ENCODE measurements at regions not wholly inside any gene's neighbourhood (a gene's known extent, or its start where the extent isn't known, plus 50 kb on each side); places are given as distances from the start of the nearest gene placed in this dataset.

- intact Hi-C loops (cut with micrococcal nuclease; ENCODE audit: unreplicated experiment), result no loop called here
- Histone ChIP-seq H3K79me2 (ENCODE audit: insufficient read depth, low read length) (no peaks in the 10 kb centered on the region), H3K4me3 (replicated peaks in 1 of 3; ENCODE audit: insufficient read depth in 1 of 3, low read depth in 2 of 3, low read length in 3 of 3) (no peak overlapping the region), H3K9me3 (ENCODE audit: low read length) (no peaks in the 10 kb centered on the region), H3K4me1 (ENCODE audit: insufficient read depth, low read length) (peaks cover 8% of the 10 kb centered on the region), H3K36me3 (replicated peaks in 1 of 2; ENCODE audit: control insufficient read depth in 1 of 2, insufficient read depth in 2 of 2, low read length in 2 of 2) (no peaks in the 10 kb centered on the region), H3K9ac (ENCODE audit: insufficient read depth, low read depth, low read length) (no peak overlapping the region), H3K27me3 (ENCODE audit: control insufficient read depth in 1 of 2, insufficient read depth in 2 of 2, low read length in 2 of 2) (peaks cover 0 to 8% of the 10 kb centered on the region in 2 experiments; a peak in 1 of 5 replicates), H4K20me1 (ENCODE audit: insufficient read depth, low read length) (no peaks in the 10 kb centered on the region), H3K4me2 (ENCODE audit: low read depth, low read length) (no peak overlapping the region), H3K27ac (ENCODE audit: extremely low read length, insufficient read depth, low read length) (no peak overlapping the region), H2AFZ (ENCODE audit: low read length) (no peak overlapping the region)
- TF ChIP-seq SNRNP70 (IDR thresholded peaks at IDR 0.05; ENCODE audit: low read depth, low read length), result no peak
- DNase-seq (ENCODE audit: low spot score) (no peak), FAIRE-seq (no peak), ATAC-seq (no peak)
- ChIA-PET POLR2A (no interaction called here), CTCF (ENCODE audit: low intra/inter-chr PET ratio, low total read pairs) (no interaction called here)
- in situ Hi-C loops (cut with HindIII; ENCODE audit: extremely low pct_ligation_motif_present, low pct_unique_long_range_greater_than_20kb), result no loop called here
- no TSS peak for BruUV-seq (replicated peaks)
- 39% methylated on average over 6 of the region's 6 CpGs for whole genome bisulfite sequencing (ENCODE audit: low lambda C conversion rate)
These were observed 231.5 kb upstream of the SPRED2 start for GRCh38 chr2:65663831-65664407.

GRCh38 chr2:65662654-65663432, 230.4 kb upstream of the SPRED2 start:
- intact Hi-C loops (cut with micrococcal nuclease; ENCODE audit: unreplicated experiment), result no loop called here
- ChIA-PET CTCF (ENCODE audit: low intra/inter-chr PET ratio, low total read pairs) (no interaction called here), POLR2A (no interaction called here)
- H3K79me2 ChIP-seq (ENCODE audit: insufficient read depth, low read length), result no peaks in the 10 kb centered on the region
- peaks cover 8% of the 10 kb centered on the region for H3K4me1 ChIP-seq (ENCODE audit: insufficient read depth, low read length)
- H3K27ac ChIP-seq (ENCODE audit: extremely low read length, insufficient read depth, low read length), result no peak overlapping the region
- H3K4me3 ChIP-seq (replicated peaks in 1 of 3; ENCODE audit: insufficient read depth in 1 of 3, low read depth in 2 of 3, low read length in 3 of 3), result no peak overlapping the region
- FAIRE-seq, result no peak
- in situ Hi-C loops (cut with HindIII; ENCODE audit: extremely low pct_ligation_motif_present, low pct_unique_long_range_greater_than_20kb), result no loop called here
- H3K27me3 ChIP-seq (ENCODE audit: control insufficient read depth in 1 of 2, insufficient read depth in 2 of 2, low read length in 2 of 2), result peaks cover 1 to 13% of the 10 kb centered on the region in 2 experiments; a peak in 2 of 5 replicates
- H2AFZ ChIP-seq (ENCODE audit: low read length), result no peak overlapping the region
- no peak for DNase-seq (ENCODE audit: low spot score)
- no peak for ATAC-seq
- H4K20me1 ChIP-seq (ENCODE audit: insufficient read depth, low read length), result no peaks in the 10 kb centered on the region
- H3K9me3 ChIP-seq (ENCODE audit: low read length), result no peaks in the 10 kb centered on the region
- no TSS peak for BruUV-seq (replicated peaks)
- H3K4me2 ChIP-seq (ENCODE audit: low read depth, low read length), result no peak overlapping the region
- no peak overlapping the region for H3K9ac ChIP-seq (ENCODE audit: insufficient read depth, low read depth, low read length)
- no peak for TF ChIP-seq CERS6 (CRISPR knock-in tag; IDR thresholded peaks at IDR 0.05)
- peak; percentile 50; the same call in 1 of the 2 replicates for TF ChIP-seq CREB1 (IDR thresholded peaks at IDR 0.05)
- TF ChIP-seq CREB1 (CRISPR knock-in tag; IDR thresholded peaks at IDR 0.05), result no peak
- TF ChIP-seq ATF7 (IDR thresholded peaks at IDR 0.05), result peak; percentile 93
- TF ChIP-seq ATF7 (CRISPR knock-in tag; IDR thresholded peaks at IDR 0.05), result no peak
- H3K36me3 ChIP-seq (replicated peaks in 1 of 2; ENCODE audit: control insufficient read depth in 1 of 2, insufficient read depth in 2 of 2, low read length in 2 of 2), result no peaks in the 10 kb centered on the region
- 47% methylated on average over 17 of the region's 17 CpGs for WGBS (ENCODE audit: low lambda C conversion rate)
